ENCODE measurements at regions not wholly inside any gene's neighbourhood (a gene's known extent, or its start where the extent isn't known, plus 50 kb on each side); places are given as distances from the start of the nearest gene placed in this dataset.
"Not testable (repeated sequence)": the region's sequence is repeated elsewhere in the genome, so short reads cannot be mapped to it uniquely, and the experiment has no call there.

GRCh38 chr12:128111951-128112350, 155.0 kb upstream of the TMEM132C start:
- ATAC-seq (ENCODE audit: low read depth), result no peak
- H3K27me3 Mint-ChIP-seq, result no peaks in the 10 kb centered on the region
- Histone ChIP-seq H3K9ac (ENCODE audit: low read length) (no peak overlapping the region), H3K4me2 (replicated peaks; ENCODE audit: low read depth, low read length, poor library complexity, severe bottlenecking) (no peak overlapping the region), H3K79me2 (ENCODE audit: control insufficient read depth, insufficient read depth, low read length) (no peaks in the 10 kb centered on the region), H2AFZ (ENCODE audit: insufficient read depth, low read depth, low read length, poor library complexity, severe bottlenecking) (no peak overlapping the region), H3K36me3 (replicated peaks in 1 of 2; ENCODE audit: control extremely low read depth in 1 of 2, control insufficient read depth in 1 of 2, extremely low read depth in 1 of 2, insufficient read depth in 2 of 2, low read length in 1 of 2) (no peaks in the 10 kb centered on the region), H3K27me3 (replicated peaks in 1 of 4; ENCODE audit: control extremely low read depth in 1 of 4, control insufficient read depth in 3 of 4, insufficient read depth in 4 of 4, low read length in 3 of 4) (no peaks in the 10 kb centered on the region), H4K20me1 (ENCODE audit: control insufficient read depth, insufficient read depth, low read length, poor library complexity, severe bottlenecking) (no peaks in the 10 kb centered on the region), H3K27ac (ENCODE audit: low read length in 2 of 2) (no peak overlapping the region), H3K4me3 (ENCODE audit: control extremely low read depth in 1 of 5, extremely low read depth in 1 of 5, insufficient read depth in 1 of 5, low read depth in 2 of 5, low read length in 4 of 5) (no peak overlapping the region), H3K9me3 (ENCODE audit: control extremely low read depth in 1 of 3, control insufficient read depth in 2 of 3, insufficient read depth in 1 of 3, low read length in 2 of 3) (peaks cover 0 to 15% (median 0%) of the 10 kb centered on the region in 3 donors), H3K4me1 (ENCODE audit: control insufficient read depth in 2 of 2, insufficient read depth in 2 of 2, low read length in 2 of 2) (no peaks in the 10 kb centered on the region)
- CTCF ChIA-PET, result no interaction called here
- TF ChIP-seq CTCF (IDR thresholded peaks at IDR 0.05) (no peak), EZH2 (IDR thresholded peaks at IDR 0.05; ENCODE audit: borderline replicate concordance, insufficient read depth, low read depth, low read length, poor library complexity, severe bottlenecking) (no peak)
- 49% methylated on average over 2 of the region's 5 CpGs for WGBS (ENCODE audit: insufficient coverage)
- no peak overlapping the region for H3K4me3 Mint-ChIP-seq
- peaks cover 5% of the 10 kb centered on the region for H3K4me1 Mint-ChIP-seq
- H3K9me3 Mint-ChIP-seq (ENCODE audit: insufficient read depth), result peaks cover 7% of the 10 kb centered on the region
- no peak overlapping the region for H3K27ac Mint-ChIP-seq
- POLR2A ChIA-PET, result no interaction called here
- intact Hi-C loops (cut with micrococcal nuclease), result no loop called here
- no peak for DNase-seq

GRCh38 chr12:128113250-128113649, 153.7 kb upstream of the TMEM132C start:
- H4K20me1 ChIP-seq (ENCODE audit: control insufficient read depth, insufficient read depth, low read length, poor library complexity, severe bottlenecking); DNase-seq; H3K9me3 Mint-ChIP-seq (ENCODE audit: insufficient read depth); H3K4me2 ChIP-seq (replicated peaks; ENCODE audit: low read depth, low read length, poor library complexity, severe bottlenecking); intact Hi-C loops (cut with micrococcal nuclease); H3K27ac Mint-ChIP-seq; H3K4me1 Mint-ChIP-seq; H3K4me1 ChIP-seq (ENCODE audit: control insufficient read depth in 2 of 2, insufficient read depth in 2 of 2, low read length in 2 of 2); H3K4me3 Mint-ChIP-seq; POLR2A ChIA-PET; H3K9ac ChIP-seq (ENCODE audit: low read length); H3K36me3 ChIP-seq (replicated peaks in 1 of 2; ENCODE audit: control extremely low read depth in 1 of 2, control insufficient read depth in 1 of 2, extremely low read depth in 1 of 2, insufficient read depth in 2 of 2, low read length in 1 of 2); H3K27me3 Mint-ChIP-seq; ATAC-seq (ENCODE audit: low read depth); H3K4me3 ChIP-seq (ENCODE audit: control extremely low read depth in 1 of 5, extremely low read depth in 1 of 5, insufficient read depth in 1 of 5, low read depth in 2 of 5, low read length in 4 of 5); CTCF ChIA-PET; H2AFZ ChIP-seq (ENCODE audit: insufficient read depth, low read depth, low read length, poor library complexity, severe bottlenecking); H3K79me2 ChIP-seq (ENCODE audit: control insufficient read depth, insufficient read depth, low read length); H3K27ac ChIP-seq (ENCODE audit: low read length in 2 of 2); H3K27me3 ChIP-seq (replicated peaks in 1 of 4; ENCODE audit: control extremely low read depth in 1 of 4, control insufficient read depth in 3 of 4, insufficient read depth in 4 of 4, low read length in 3 of 4): not testable (repeated sequence)
- 87% methylated on average over 5 of the region's 5 CpGs for WGBS (ENCODE audit: insufficient coverage)
- H3K9me3 ChIP-seq (ENCODE audit: control extremely low read depth in 1 of 3, control insufficient read depth in 2 of 3, insufficient read depth in 1 of 3, low read length in 2 of 3), result peaks cover 0 to 18% (median 0%) of the 10 kb centered on the region in 3 donors

Data from B cell (primary cell).